ENCODE measurements at regions not wholly inside any gene's neighbourhood (a gene's known extent, or its start where the extent isn't known, plus 50 kb on each side); places are given as distances from the start of the nearest gene placed in this dataset.
A peak's percentile ranks its signal among the peaks of the same experiment; 100 is the strongest.

DNA sequence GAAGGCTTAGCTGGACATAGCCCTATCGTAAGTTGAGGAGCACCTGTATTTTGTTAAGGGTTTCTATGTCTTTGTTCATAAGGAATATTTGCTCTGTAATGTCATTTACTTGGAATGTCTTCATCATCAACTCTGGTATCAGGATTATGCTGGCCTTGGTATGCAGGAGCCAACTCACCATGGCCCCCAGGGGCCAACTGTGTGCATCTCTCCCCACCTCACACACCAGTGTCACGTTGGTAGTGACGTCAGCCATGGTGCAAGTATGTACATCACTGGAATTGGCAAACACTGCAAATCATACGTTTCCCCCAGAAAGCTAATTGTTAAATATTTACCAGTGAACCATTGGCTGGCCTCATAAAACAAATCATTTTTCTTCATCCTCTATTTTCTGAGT lies 70.8 kb downstream of the YTHDF1 start:
- no peak for DNase-seq

GRCh38 chr20:63142933-63143332 lies 73.0 kb downstream of the YTHDF1 start:
- no peak for DNase-seq

GRCh38 chr20:63141531-63141930 lies 74.4 kb downstream of the YTHDF1 start:
- DNase-seq = no peak

DNA sequence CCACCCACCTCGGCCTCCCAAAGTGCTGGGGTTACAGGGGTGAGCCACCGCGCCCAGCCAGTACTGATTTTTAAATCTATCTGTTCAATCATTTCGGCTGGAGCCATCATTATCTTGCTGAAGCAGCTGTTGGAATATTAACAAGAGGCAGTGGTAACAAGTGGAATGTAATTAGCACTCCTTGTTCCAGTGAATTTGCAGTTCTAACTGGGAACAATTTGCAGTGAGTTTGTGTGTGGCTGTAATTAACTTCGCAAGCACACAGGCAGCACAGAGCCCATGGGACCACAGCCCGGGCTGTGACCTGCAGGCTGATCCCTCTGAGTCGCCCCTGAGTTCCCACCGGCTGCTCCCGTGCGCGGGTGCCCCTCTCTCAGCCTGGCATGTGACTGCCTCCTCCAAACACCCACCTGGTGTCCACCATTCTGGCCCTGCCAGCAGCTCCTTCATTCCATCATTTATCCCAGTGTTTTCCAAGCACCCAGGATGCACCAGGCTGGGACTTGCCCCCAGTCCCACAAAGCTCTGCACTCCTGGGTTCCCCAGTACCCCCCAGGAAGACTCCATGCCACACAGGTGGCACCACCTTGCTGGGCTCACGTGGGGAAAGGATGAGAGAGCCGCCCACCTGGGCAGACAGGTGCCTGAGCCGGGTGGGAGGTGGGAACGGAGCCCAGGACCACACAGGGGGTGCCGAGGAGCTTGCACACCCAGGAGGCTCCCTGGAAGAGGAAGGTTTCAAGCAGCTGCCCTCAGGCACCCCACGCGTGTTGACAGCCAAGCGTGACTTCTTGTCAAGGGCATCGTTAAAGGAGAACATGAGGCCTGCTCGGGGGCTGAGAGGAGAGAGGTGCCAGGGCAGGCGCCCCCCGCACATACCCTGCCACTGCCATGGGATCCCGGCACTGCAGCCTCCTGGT lies 75.2 kb downstream of the YTHDF1 start:
- DNase-seq = no peak

DNA sequence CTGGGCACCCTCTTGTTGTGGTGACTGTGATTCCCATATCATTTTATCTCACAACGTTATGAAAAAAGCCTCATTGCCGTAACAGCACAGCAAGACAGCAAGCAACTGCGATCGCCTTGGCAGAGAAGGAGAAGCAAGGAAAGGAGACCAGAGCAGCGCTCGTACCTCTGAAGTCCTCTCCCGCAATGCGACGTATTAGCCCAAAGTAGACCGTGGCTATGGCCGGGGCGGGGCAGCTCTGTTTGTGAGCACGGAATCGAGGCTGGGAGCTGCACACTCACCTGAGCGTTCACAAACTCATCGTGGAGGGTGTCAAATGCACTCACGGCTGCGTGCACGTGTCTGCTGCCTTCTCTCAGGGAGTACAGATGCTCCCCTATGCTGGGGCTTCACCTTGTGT lies 76.1 kb downstream of the YTHDF1 start:
- DNase-seq = no peak

DNA sequence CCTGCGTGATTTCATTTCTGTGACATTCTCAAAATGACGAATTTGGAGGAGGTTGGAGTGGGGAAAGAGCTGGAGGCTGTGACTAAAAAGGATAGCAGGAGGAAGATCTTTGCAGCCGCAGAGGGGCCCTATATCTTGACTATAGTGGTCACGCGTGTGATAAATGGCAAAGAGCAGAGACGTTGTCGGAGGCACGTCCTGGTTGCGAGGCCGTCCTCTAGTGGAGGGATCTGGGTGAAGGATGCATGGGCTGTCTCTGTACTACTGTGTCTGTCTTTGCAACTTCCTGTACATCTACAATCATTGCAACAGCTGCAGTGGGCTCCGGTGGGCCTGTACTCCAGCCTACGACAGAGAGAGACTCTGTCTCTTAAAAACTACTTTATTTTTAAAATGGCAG lies 76.6 kb downstream of the YTHDF1 start:
- DNase-seq = no peak

- no peak for DNase-seq
Observed at GRCh38 chr20:63138855-63139341, 77.0 kb downstream of the YTHDF1 start.

DNA sequence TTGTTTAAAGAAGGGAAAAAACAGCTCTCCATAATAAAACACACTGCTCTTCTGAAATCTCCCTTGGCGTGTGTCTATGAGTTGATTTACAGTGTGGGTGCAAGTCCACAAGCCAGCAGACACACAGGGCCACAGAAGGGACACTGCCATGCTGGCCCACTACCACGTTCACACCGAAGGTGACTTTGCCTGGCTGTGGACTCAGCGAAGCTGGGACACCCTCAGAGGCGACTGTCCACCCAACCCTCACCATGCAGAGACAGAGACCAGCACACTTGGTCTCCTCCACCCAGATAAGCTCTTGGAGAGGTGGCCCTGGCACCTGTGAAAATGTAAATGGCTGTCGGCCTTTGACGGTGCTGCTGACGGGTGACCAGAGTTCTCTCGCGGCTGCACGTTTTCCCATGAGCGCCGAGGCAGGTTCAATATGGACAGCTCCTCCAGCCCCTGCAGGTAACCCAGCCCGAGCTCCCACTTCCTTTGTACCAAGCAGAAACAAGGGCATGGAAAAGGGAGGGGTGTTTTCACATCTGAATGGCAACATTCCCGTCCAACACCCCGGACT lies 78.0 kb downstream of the YTHDF1 start:
- no peak for DNase-seq

DNA sequence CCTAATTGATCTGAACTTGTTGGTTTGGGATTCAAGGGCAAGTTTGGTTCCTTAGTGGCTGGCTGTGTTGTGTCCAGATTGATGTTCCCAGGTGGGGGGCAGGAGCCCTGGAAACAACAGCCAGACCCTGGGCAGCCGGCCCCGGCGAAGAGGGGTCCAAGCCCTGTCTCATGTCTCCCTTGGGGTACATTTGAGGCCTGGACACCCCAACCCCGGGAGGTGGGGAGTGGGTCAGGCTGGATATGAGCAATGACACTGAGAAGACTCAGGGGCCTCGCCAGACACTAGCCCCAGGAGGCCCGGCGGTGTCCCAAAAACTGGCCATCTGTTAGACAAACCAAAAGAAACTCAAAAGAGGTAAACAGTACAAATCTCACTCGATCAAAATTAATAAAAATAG lies 79.6 kb downstream of the YTHDF1 start:
- no peak for DNase-seq

- DNase-seq = peak; percentile 40
Observed at GRCh38 chr20:63135411-63135810, 80.5 kb downstream of the YTHDF1 start.

DNA sequence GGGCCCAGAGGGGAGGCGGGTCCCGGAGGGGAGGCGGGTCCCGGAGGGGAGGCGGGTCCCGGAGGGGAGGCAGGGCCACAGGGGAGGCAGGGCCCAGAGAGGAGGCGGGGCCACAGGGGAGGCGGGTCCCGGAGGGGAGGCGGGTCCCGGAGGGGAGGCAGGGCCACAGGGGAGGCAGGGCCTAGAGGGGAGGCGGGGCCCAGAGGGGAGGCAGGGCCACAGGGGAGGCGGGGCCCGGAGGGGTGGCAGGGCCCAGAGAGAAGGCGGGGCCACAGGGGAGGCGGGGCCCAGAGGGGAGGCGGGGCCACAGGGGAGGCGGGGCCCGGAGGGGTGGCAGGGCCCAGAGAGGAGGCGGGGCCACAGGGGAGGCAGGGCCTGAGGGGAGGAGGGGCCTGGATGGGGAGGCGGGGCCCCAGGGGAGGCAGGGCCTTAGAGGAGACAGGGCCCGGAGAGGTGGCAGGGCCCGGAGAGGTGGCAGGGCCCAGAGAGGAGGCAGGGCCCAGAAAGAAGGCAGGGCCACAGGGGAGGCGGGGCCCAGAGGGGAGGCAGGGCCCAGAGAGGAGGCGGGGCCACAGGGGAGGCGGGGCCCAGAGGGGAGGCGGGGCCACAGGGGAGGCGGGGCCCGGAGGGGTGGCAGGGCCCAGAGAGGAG lies 81.1 kb downstream of the YTHDF1 start:
- DNase-seq = peak; percentile 21

DNA sequence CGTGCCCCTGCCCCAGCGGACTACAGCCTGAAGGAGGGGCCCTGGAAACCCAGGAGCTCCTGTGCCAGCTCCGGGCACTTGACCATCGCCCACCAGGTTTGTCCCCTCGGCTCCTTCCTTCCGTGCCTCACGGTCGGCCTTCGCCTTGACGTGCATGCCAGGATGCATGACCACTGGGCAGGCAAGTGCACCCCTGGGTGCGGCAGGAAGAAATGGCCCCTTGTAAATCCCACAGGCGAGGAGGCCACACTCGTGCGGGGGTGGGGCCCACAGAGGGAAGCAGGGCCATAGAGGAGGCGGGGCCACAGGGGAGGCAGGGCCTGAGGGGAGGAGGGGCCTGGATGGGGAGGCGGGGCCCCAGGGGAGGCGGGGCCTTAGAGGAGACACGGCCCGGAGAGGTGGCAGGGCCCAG lies 81.7 kb downstream of the YTHDF1 start:
- peak; percentile 46 for DNase-seq

DNA sequence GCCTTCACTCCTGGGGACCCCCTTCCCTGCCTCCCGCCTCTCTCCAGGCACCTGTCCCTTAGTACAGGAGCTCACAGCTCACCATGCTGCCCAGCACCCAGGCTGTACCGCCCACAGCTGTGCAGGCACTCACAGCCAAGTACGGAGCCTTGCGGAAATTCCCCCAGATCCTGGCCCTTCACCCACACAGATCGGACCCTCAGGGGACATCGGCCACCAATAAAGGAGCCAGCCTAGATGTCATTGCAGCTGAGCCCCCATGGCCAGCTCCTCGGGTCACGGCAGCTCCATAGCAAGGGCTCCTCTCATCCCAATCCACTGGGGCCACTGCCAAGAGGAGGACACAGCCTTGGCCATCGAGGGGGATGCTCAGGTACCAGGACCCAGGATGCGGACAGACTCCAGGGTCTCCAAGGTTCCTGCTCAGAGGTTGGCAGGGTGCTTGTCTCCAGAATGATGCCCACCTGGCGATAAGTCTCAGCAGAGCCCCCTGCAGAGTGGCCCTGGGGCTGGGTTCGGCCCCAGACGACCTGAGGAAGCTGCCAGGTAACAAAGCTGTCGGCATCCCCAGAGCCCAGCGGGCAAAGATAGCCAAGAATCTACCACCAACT lies 82.3 kb downstream of the YTHDF1 start:
- DNase-seq = no peak

- DNase-seq = no peak
Observed at GRCh38 chr20:63132715-63133471, 83.0 kb downstream of the YTHDF1 start.

DNA sequence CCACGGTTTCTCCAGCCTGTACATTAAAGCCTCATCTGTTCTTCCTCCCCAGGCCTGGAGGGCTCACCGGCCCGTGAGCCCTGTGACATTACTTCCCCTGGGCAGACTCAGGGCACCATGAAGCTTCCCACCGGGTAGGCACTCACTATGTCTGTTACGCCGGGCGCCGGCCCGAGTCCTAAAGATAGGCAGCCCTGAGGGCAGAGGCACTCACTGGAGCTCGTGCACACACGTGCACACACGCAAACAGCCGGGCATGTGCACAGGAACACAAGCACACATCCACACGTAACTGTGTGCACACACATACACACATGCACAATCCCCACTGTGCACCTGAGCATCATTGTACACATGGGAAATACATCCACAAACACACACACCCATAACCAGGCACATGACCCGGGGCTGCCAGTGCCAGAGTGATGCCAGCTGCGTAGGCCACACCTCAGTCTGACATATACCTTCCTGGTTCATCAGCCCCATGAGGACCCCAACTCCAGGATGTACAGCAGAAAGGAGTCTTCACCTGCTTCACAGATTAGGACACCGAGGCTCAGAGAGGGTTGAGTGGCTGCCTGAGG lies 83.7 kb downstream of the YTHDF1 start:
- DNase-seq = no peak

DNA sequence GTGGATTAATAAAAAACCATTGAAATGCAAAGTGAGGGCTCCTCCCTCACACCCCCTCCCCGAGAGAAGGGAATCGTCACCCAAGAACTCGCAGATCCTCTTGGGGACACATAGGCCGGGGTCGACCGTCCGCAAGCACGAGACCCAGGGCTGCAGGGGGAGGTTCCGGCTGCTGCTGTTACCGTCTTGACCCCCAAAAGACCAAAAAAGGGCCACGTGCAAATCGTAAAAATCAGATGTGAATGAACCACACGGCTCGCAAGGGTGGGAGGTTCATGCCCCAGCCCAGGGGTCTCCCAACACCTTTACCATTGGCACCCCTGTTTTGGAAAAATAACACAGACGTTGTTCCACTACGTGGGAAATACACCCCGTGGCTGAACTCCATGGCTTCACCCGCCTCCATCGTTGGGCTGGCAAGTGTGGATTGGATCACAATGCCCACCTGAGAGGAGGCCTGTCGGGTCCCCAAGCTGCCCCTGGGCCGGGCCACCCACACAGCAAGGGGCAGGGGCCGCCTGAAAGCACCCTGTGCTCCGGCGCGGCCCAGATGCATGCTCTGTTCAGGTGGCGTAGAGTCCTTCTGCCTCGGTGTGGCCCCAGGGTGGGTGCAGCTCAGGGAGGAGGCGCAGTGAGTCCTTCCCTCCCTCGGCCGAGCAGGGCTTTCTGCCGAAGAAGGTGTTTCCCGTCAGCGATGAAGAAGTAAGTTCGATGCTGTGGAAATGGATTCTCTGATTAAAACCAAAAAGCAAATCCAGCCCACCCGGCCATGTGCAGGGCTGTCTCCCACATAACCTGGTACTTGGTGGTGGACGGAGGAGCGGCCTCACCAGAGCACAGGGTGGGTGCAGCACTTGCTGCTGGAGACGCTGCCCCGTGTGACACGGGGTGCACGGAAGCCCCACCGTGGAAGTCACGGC lies 85.0 kb downstream of the YTHDF1 start:
- no peak for DNase-seq

GRCh38 chr20:63129991-63130657 lies 85.8 kb downstream of the YTHDF1 start:
- DNase-seq = no peak

- DNase-seq = no peak
Observed at GRCh38 chr20:63129376-63129965, 86.5 kb downstream of the YTHDF1 start.

DNA sequence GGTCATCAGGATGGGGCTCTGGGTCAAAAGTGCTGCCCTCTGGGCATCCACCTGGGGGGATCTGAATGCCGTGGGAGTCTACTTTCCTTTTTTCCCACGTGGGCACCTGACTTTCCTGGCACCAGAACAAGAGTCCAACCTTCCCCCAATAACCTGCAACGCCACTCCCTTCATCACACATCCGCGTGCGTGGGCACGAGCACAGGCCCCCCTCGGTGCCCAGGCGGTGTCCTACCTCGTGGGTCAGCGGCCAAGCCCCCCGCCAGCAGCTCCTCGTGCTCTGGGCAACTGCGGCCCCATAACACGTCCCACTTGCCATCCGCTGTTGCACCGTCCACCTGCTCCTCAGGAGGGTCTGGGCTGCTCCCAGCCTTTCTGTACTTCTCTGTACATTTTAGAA lies 87.0 kb downstream of the YTHDF1 start:
- no peak for DNase-seq

DNA sequence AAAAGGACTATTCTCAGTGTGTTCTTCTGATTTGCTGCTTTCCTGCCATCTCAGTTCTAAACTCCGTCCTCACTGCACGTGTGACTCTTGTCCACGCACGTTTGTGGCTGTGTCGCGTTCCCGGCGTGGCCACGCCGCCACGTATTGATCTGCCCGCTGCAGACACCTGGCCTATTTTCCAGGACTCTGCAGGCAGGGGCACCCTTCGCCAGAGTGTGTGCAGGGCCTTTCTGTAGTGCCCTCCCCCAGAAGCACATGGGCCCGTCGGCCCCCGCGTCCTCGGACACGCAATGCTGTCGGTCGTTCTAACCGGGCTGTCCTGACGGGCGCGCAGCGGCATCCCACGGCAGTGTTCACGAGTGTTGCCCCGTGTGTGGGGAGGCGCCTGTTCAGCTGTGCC lies 87.6 kb downstream of the YTHDF1 start:
- DNase-seq = no peak
